ENCODE measurements at regions not wholly inside any gene's neighbourhood (a gene's known extent, or its start where the extent isn't known, plus 50 kb on each side); places are given as distances from the start of the nearest gene placed in this dataset.

GRCh38 chr2:18230668-18231067, 329.8 kb downstream of the RDH14 start:
- TF ChIP-seq, protein P1, sequence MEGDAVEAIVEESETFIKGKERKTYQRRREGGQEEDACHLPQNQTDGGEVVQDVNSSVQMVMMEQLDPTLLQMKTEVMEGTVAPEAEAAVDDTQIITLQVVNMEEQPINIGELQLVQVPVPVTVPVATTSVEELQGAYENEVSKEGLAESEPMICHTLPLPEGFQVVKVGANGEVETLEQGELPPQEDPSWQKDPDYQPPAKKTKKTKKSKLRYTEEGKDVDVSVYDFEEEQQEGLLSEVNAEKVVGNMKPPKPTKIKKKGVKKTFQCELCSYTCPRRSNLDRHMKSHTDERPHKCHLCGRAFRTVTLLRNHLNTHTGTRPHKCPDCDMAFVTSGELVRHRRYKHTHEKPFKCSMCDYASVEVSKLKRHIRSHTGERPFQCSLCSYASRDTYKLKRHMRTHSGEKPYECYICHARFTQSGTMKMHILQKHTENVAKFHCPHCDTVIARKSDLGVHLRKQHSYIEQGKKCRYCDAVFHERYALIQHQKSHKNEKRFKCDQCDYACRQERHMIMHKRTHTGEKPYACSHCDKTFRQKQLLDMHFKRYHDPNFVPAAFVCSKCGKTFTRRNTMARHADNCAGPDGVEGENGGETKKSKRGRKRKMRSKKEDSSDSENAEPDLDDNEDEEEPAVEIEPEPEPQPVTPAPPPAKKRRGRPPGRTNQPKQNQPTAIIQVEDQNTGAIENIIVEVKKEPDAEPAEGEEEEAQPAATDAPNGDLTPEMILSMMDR (IDR thresholded peaks at IDR 0.05) = no peak
- TF ChIP-seq POLR2A (IDR thresholded peaks at IDR 0.05) = no peak
